ENCODE measurements at regions not wholly inside any gene's neighbourhood (a gene's known extent, or its start where the extent isn't known, plus 50 kb on each side); places are given as distances from the start of the nearest gene placed in this dataset.

DNA sequence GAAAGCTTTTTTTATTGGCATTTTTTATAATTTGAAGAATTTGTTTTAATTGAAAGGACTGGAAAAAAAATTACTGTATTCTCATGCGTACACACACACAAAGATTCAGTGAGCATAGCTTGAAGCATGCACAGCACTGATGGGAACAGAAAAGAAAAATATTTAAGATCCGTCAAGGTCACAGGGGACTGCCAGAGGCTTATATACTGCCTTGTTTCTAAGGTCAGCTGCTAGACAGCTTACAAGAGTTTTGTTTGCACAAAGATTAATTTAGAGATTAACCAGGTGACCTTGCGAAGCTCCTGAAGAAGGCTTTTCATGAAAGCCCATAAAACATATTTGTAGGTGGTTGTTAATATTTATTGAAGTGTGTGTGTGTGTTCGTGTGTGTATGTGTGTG is 396.3 kb downstream of the TRIB2 start:
- TF ChIP-seq, protein P1, sequence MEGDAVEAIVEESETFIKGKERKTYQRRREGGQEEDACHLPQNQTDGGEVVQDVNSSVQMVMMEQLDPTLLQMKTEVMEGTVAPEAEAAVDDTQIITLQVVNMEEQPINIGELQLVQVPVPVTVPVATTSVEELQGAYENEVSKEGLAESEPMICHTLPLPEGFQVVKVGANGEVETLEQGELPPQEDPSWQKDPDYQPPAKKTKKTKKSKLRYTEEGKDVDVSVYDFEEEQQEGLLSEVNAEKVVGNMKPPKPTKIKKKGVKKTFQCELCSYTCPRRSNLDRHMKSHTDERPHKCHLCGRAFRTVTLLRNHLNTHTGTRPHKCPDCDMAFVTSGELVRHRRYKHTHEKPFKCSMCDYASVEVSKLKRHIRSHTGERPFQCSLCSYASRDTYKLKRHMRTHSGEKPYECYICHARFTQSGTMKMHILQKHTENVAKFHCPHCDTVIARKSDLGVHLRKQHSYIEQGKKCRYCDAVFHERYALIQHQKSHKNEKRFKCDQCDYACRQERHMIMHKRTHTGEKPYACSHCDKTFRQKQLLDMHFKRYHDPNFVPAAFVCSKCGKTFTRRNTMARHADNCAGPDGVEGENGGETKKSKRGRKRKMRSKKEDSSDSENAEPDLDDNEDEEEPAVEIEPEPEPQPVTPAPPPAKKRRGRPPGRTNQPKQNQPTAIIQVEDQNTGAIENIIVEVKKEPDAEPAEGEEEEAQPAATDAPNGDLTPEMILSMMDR (IDR thresholded peaks at IDR 0.05) = no peak
- no peak for TF ChIP-seq POLR2A (IDR thresholded peaks at IDR 0.05)
- TF ChIP-seq EP300 (IDR thresholded peaks at IDR 0.05) = no peak

Measured in tibial nerve (tissue), 4 donors.